Middle frontal gyrus (tissue), 1 donor: ENCODE measurements at regions not wholly inside any gene's neighbourhood (a gene's known extent, or its start where the extent isn't known, plus 50 kb on each side); places are given as distances from the start of the nearest gene placed in this dataset.
"Not testable (repeated sequence)": the region's sequence is repeated elsewhere in the genome, so short reads cannot be mapped to it uniquely, and the experiment has no call there.

Experiments used
- DNase-seq: peaks from one replicate; pipeline ENCODE4 v3.0.0-alpha.2; 2015; ENCODE audit warnings: low spot score; ENCODE audit errors: extremely low spot score

DNA sequence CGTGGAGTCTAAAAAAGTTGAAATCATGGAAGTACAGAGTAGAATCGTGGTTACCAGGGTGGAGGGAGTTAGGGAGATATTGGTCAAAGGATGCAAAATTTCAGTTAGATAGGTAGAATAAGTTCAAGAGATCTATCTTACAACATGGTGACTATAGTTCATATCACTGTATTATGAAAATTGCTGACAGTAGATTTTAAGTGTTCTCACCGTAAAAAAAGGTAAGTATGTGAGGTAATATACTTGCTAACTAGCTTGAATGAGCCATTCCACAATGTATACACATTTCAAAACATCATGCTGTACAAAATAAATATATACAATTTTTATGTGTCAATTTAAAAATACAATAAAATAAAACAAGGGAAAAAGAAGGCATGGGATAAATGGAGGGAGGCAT is 392.1 kb downstream of the CAAP1 start:
- DNase-seq, result no peak

DNA sequence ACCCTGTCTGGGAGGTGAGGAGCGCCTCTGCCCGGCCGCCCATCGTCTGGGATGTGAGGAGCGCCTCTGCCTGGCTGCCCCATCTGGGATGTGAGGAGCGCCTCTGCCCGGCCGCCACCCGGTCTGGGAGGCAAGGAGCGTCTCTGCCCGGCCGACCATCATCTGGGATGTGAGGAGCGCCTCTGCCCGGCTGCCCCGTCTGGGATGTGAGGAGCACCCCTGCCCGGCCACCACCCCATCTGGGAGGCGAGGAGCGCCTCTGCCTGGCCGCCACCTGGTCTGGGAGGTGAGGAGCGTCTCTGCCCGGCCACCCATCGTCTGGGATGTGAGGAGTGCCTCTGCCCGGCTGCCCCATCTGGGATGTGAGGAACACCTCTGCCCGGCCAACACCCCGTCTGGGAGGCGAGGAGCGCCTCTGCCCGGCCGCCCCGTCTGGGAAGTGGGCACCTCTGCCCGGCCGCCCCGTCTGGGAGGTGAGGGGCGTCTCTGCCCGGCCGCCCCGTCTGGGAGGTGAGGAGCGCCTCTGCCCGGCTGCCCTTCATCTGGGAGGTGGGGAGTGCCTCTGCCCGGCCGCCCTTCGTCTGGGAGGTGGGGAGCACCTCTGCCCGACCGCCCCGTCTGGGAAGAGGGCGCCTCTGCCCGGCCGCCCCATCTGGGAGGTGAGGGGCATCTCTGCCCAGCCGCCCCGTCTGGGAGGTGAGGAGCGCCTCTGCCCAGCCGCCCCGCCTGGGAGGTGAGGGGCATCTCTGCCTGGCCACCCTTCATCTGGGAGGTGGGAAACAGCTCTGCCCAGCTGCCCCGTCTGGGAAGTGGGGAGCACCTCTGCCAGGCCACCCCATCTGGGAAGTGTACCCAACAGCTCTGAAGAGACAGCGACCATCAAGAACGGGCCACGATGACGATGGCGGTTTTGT is 399.7 kb downstream of the CAAP1 start:
- DNase-seq, result not testable (repeated sequence)

DNA sequence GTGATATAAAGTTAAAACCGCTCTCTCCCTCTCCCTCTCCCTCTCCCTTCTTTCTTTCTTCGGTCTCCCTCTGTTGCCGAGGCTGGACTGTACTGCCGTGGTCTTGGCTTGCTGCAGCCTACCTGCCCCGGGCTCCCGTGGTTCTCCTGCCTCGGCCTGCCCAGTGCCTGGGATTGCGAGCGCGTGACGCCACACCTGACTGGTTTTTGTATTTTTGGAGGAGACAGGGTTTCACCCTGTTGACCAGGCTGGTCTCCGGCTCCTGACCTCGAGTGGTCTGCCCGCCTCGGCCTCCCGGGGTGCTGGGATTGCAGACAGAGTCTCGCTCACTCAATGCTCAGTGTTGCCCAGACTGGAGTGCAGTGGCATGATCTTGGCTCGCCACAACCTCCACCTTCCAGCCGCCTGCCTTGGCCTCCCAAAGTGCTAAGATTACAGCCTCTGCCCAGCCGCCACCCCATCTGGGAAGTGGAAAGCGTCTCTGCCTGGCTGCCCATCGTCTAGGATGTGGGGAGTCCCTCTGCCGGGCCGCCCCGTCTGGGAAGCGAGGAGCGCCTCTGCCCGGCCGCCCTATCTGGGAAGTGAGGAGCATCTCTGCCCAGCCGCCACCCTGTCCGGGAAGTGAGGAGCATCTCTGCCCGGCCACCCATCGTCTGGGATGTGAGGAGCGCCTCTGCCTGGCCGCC is 400.5 kb downstream of the CAAP1 start:
- DNase-seq, result not testable (repeated sequence)

DNA sequence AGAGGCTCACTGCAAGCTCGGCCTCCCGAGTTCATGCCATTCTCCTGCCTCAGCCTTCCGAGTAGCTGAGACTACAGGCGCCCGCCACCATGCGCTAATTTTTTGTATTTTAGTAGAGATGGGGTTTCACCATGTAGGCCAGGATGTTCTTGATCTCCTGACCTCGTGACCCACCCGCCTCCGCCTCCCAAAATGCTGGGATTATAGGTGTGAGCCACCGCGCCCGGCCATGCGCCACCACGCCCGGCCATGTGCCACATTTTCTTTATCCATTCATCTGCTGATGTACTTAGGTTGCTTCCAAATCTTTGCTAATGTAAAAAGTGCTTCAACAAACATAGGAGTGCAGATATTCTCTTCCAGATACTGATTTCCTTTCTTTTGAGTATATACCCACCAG is 408.6 kb downstream of the CAAP1 start:
- no peak for DNase-seq

DNA sequence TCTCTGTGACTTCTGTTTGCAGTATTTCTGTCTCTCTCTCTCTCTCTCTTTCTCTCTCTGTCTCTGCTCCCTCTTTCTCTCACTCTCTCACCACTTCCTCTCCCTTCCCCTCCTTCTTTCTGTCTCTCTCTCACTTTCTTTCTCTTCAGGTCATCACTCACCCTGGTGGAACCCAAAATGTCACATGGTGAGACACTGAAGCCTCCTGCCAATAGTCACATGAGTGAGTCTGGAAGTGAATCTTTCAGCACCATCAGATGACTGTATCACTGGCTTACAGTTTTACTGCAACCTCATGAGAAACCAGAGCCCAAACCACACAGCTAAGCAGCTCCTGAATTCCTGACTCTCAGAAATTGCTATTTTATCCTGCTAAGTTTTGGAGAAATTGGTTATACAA is 414.6 kb downstream of the CAAP1 start:
- DNase-seq, result no peak

DNA sequence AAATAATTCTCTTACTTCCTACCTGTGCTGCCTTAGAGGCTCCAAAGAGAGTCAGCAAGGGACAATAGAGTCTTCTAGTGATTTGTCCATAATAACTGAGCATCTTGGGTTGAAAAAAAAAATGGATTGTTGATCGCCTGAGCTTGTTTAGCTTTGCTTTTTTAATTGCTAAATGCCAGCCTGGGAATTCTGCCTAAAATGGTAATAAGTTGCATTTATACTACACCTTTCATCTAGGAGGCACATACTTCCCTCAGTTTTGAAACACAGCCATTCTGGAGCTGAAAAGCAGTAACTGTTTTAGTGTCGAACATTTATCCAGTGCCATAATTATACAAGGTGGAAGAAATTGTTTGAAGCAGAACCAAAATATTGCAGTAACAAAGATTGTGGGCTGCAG is 421.3 kb downstream of the CAAP1 start:
- peak; percentile 31 for DNase-seq

DNA sequence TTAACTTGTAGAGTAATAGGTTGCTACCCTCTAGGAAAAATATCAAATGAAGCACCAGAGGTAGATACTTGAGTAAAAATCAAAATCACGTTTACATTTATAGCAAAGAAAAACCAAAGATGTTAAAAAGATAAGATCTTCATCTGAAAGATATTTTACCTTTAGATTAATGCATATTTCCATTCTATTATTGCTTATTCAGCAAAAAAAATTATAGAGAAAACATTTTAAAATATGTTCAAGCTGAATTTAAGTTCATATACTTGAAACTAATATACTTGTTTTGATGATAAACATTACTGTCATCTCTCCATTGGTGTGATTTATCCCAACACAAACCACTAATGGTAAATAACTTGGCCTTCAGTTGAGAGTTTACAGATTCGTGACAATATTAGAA is 422.3 kb downstream of the CAAP1 start:
- DNase-seq, result no peak

DNA sequence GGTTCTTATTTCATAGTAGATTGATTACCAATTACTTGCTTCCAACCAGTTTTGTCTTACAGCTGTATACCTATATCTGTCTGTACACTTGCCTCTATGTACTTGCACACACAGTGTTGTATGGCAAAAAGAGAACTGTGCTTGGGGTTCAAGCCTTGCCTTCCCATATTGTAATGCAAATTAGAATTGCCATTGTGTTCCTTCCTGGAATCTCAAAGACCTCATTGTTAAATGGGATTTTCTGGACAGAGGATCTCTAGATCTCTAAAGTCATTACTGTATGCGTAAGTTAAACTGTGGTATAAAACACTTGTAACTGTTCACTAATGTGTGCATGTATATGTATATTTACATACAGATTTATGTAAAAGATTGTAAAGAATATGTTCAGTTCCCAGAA is 428.8 kb downstream of the CAAP1 start:
- DNase-seq, result no peak

DNA sequence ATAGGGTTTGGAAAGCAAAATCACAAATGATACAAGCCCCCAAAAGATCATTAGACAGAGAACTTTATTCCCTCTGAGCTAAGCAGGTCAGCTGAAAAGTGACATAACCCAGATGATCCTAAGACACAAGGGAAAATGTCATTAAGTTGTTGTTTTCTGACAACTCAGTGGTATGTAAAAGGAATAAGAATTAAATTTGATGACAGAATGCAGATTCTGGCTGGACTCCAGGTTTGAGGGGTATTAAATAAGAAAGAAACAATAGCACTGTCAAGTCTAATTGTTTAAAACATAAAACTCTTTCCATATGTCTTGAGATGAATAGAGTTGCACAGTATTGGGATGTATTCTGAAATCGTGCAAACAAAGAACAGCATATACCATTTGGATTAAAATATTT is 429.9 kb downstream of the CAAP1 start:
- DNase-seq, result no peak

DNA sequence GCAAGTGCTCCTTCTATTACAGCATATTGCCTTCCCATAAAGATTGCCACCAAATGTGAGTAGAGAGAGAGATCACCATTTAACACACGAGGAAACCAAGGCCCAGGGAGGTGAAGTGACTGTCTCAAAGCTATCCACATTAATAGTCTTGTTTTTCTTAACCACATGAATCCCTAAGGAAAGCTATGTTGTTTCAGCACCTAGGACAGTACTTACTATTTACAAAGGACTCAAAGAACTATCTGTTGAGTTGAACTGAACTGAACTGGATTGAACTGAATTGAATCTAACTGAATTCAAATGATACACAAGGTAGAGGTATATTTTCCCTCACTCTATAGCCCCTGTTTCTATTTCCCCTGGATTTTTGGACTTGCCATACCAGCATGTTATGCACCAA is 430.4 kb downstream of the CAAP1 start:
- DNase-seq, result no peak

DNA sequence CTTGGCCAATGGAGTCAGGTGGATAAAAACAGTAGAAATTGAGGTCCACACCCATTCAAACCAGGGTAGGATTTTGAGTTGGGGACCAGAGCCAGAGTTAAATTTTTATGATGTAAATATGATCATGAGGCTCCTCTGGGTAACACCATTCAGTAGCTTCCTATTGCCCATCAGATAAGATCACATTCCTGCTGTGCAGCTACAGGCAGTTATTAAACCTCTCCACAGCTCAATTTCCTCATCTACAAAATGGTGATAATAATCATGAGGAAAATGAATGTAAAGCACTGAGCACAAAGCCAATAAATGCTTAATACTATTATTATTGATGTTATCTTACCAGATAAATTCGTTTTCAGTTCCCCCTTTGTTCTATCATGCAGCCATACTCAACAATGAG is 432.0 kb downstream of the CAAP1 start:
- DNase-seq, result no peak

DNA sequence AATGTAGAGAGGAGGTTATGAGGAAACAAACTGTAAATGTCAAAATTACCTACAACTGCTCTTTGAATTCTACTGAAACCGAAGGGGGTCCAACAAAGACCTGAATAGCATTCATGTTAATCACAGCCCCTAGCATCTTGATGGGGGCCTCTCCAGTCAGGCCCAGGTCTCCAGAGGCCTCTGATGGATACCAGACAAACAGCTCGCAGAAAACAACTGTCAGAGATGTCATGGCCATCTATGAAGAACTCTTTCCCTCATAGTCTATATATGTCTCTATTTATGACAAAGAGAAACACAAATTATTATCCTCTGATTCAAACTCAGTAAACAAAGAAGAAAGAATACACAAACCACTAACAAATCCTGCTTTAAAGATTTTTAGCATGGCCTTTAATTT is 432.6 kb downstream of the CAAP1 start:
- no peak for DNase-seq

DNA sequence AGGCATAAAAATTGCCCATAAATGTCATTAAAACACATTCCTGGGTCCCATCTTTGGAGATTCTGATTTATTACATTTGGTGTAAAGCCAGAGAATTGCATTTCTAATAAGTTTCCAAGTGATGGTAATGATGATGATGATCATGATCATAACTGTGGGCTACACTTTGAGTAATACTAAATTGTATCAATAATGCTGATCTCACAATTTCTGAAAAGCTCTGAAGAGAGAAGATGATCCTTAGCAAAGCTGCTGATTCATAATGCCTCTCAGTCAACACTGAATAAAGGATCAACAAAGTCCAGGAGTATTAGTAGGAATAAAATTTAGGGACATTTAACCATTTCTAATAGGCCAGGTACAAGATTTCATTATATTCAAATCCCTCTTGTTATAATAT is 434.5 kb downstream of the CAAP1 start:
- no peak for DNase-seq

DNA sequence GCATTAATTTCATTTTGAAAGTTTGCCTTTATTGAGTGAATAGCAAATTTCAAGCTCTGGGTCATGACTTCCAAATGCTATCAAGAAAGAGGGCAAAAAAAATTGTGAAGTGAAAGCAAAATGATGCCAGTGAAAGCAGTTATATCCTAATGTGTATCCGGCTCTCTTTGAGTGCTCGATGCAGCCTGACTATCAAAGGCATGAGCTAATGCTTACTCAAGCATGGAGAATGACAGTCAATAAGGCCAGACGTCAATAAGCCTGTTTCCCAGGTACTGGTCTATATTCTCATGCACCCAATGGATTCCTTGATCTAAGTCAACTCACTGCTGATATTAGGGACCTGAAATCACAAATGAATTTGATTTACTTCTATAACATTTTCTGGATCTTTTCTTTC is 435.5 kb downstream of the CAAP1 start:
- no peak for DNase-seq

DNA sequence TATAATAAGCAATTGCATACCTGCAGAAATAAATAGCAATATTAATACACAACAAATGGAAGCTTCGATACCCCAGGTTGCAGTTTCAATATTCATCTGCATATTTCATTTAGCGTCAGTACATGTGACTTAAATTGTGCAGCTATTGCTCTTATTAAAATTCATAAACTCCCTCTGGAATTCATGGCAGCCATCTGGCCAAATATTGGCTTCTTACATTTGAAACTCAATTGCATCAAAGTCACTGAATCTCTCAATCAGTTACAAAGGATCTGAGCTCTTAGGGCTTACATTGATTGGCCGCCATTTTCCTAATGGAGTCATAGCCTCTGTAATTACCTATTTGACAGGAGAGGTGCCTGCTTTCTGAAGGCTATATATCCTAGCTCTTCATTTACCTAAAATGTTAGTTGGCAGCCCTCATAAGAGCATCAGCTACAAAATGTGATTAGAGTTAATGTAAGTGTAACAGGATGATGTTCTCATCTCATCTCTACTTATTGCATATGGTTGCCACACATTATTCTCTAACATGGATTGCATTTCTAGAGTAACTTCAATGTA is 453.5 kb downstream of the CAAP1 start:
- DNase-seq, result no peak

DNA sequence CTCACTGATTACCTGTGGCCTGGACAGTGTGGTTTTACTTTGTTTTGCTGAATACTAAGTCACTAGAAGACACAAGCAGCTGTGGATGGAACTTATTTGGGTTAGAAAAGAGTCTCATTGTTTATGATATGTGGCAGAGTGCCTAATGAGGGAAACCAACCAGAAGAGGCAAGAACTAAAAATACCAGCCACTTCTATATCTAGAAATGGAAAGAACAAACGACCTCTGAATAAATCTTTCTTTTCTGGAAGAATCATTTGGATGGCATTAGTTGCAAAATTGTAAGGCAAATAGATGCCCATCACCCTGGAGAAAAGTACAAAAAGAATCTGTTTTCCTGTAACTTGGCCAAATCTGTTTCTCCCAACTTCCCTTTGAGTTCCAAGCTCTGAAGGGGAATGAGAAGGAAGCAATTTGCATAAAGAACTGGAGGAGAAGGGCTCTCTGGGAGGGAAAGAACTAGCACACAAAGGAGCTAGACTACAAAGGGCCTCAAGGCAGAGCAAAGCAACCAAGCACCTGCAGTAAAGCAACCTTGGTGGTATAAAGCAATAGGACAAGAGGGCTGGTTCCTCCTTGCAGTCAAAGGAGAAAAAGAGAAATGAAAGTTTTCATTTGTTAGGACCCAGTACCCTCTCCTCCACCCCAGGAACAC is 455.4 kb downstream of the CAAP1 start:
- DNase-seq, result peak; percentile 5

DNA sequence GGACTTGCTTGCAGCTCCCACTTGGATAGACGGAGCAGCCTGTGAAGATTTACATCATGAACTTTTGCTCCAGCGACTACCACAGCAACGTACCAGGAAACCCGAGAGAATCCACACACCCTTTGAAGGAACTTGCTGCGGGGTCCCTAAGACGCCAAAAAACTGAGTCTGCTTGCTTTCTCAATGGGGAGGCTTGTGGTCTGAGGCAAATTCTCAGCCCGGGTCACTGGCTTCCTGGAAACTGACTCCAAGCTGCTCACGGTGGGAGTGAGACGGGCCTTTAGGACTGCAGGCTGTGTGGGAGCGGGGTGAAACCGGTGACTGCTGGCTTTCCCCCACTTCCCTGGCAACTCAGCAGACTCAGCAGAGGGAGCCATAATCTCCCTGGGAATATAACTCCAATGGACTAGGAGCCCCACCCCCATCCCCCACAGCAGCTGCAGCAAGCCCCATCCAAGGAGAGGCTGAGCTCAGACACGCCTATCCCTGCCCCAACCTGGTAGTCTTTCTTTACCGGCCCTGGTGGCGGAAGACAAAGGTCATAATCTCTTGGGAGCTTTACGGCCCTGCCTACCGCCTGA is 466.0 kb downstream of the CAAP1 start:
- no peak for DNase-seq

DNA sequence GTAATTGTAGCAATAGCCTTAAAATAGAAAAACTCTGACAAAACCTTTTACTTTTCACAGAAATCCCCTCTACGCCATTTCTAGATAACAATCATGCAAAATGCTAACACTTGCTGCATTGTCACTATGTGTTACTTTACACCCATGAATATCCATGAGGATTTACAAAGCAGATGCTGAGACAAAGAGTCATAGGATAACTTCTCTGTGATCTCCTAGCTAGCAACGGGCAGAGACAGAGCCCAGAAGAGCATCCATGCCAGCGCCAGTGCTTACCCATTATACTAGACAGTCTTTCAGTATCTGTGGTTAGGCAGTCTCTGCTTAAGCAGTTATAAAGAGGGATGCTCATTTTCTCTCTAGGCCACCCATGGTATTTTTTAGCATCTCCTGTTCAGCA is 474.1 kb downstream of the CAAP1 start:
- no peak for DNase-seq

DNA sequence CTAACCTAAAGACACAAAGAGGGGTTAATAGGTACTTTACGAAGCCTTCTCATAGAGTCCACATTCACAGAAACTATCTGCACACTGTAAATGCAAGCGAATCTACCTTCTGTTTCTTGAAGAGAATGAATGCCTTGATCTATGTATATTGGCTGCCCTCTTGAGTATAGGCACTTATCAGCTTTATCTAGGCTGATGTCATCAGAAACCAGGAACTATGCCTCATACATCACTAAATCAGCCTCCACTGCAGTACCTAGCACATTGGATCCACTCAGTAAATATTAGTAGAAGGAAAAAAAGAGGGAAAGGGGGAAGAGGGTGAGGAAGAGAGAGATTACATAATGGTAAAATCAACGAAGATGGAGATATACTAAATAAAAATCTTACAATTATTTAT is 477.1 kb downstream of the CAAP1 start:
- no peak for DNase-seq

DNA sequence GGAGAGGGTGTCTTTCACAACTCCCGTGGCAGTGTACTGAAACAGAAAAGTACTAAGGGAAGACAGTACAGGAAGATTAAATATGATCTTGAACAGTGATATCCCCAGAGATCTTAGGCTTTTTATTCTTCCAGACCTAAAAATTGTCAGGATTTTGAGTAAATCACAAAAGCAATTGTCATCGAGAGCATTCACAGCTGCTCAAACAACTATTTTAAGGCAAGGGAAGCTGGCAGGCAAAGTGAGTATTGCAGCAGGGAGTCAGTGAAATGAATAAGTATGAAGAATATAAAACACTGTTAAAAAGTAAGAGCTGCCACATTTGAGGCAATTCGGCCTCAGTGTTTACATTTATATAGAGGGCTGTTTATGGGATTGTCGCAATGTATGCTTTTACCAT is 479.0 kb downstream of the CAAP1 start:
- no peak for DNase-seq

DNA sequence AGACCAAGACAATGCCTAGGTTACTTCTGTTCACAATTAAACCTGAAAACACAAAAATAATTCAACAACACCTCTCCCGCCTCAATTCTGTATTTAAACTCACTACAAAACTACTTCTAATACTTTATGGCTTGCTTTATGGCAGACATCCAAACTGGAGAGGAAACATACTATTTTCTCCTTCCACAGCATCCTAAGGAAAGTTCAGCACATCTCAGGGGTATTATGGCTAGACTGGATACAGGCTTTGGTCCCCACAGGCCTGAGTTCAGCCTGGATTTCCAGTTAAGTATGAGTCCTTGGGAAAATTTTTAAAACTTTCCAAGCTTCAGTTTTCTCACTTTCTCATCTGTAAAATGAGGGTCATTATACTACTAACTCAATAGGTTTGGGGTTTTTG is 480.2 kb downstream of the CAAP1 start:
- DNase-seq, result no peak

DNA sequence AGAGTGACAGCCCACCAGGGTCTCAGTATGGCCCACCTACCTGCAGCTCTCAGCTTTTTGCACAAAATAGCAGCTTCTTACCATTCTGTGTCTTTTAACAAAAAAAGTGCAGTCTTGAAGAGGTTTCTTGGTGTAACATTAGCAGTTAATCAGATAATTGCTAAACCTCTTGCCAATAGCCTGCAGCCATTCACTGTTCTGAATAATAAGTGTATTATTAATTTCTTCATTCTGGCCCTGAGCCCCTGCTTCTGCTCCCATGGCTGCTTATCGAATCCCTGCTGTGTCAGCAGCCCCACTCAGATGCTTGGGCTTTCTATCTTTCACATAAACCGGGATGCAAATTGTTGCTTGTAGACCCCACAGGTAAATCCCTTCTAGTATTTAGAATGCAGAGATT is 485.9 kb downstream of the CAAP1 start:
- no peak for DNase-seq
